GM19035 (cell line): ENCODE measurements at regions not wholly inside any gene's neighbourhood (a gene's known extent, or its start where the extent isn't known, plus 50 kb on each side); places are given as distances from the start of the nearest gene placed in this dataset.
"Not testable (repeated sequence)": the region's sequence is repeated elsewhere in the genome, so short reads cannot be mapped to it uniquely, and the experiment has no call there.

Source experiments
- ATAC-seq: cut with Tn5 transposase; IDR thresholded peaks from one replicate; pipeline ENCODE4 v1.9.1; 2021; ENCODE audit not compliant: unreplicated experiment

DNA sequence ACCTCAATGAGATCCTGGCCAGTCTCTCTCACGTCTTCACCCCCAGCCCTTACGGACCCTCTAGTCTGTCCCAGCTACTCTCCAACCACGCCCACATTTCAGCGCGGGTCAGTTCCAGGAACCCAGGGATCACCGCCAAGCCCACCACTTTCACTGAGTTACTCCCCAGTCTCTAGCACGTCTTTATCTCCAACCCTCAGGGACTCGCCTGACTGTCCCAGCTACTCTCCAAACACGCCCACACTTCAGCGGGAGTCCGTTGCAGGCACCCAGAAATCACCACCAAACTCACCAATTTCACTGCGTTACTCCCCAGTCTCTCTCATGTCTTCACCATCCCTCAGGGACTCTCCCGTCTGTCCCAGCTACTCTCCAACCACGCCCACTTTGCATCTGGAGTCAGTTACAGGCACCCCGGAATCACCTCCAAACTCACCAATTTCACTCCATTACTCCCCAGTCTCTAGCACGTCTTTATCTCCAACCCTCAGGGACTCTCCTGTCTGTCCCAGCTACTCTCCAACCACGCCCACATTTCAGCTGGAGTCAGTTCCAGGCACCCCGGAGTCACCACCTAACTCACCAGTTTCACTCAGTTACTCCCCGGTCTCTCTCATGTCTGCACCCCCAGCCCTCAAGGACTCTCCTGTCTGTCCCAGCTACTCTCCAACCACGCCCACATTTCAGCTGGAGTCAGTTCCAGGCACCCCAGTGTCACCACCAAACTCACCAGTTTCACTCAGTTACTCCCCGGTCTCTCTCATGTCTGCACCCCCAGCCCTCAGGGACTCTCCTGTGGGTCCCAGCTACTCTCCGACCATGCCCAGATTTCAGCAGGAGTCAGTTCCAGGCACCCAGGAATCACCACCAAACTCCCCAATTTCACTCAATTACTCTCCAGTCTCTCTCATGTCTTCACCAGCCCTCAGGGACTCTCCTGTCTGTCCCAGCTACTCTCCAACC lies 336.8 kb downstream of the CWH43 start:
- ATAC-seq, result not testable (repeated sequence)

DNA sequence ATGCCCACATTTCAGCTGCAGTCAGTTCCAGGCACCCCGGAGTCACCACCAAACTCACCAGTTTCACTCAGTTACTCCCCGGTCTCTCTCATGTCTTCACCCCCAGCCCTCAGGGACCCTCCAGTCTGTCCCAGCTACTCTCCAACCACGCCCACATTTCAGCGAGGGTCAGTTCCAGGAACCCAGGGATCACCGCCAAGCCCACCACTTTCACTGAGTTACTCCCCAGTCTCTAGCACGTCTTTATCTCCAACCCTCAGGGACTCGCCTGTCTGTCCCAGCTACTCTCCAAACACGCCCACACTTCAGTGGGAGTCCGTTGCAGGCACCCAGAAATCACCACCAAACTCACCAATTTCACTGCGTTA lies 337.5 kb downstream of the CWH43 start:
- not testable (repeated sequence) for ATAC-seq
